MM.1S (cell line): ENCODE measurements at regions not wholly inside any gene's neighbourhood (a gene's known extent, or its start where the extent isn't known, plus 50 kb on each side); places are given as distances from the start of the nearest gene placed in this dataset.

ENCODE experiments used
- DNase-seq: peaks from one replicate; pipeline ENCODE4 v3.0.0-alpha.2; 2015
- H2AFZ ChIP-seq: fragments of 300-600 bp; sonication (generic); 2 replicates; pipeline ENCODE4 v1.6.0; 2016; ENCODE audit warnings: antibody characterized with exemption, low read length
- H3F3A ChIP-seq: fragments of 300-600 bp; sonication (generic); 2 replicates; pipeline ENCODE4 v1.6.1; 2016; ENCODE audit warnings: mild to moderate bottlenecking, antibody characterized with exemption, low read length, moderate library complexity, mixed read lengths; ENCODE audit not compliant: insufficient read depth
- H3K27ac ChIP-seq: fragments of 300-600 bp; sonication (generic); 2 replicates; pipeline ENCODE4 v1.5.1; 2016; ENCODE audit warnings: mild to moderate bottlenecking, low read length
- H3K27me3 ChIP-seq: fragments of 300-600 bp; sonication (generic); replicated peaks from 2 replicates; pipeline ENCODE4 v1.6.0; 2016; ENCODE audit warnings: low read length; ENCODE audit not compliant: insufficient read depth
- H3K36me3 ChIP-seq: fragments of 300-600 bp; sonication (generic); replicated peaks from 2 replicates; pipeline ENCODE4 v1.6.1; 2016; ENCODE audit warnings: mild to moderate bottlenecking, low read length, mixed read lengths; ENCODE audit not compliant: insufficient read depth
- H3K4me1 ChIP-seq: fragments of 300-600 bp; sonication (generic); 2 replicates; pipeline ENCODE4 v1.6.1; 2016; ENCODE audit warnings: low read length, mixed read lengths
- H3K4me2 ChIP-seq: fragments of 300-600 bp; sonication (generic); 2 replicates; pipeline ENCODE4 v1.6.0; 2016; ENCODE audit warnings: low read depth, low read length
- H3K4me3 ChIP-seq: fragments of 300-600 bp; sonication (generic); 2 replicates; pipeline ENCODE4 v1.5.1; 2016; ENCODE audit warnings: low read length, mixed read lengths
- H3K79me2 ChIP-seq: fragments of 300-600 bp; sonication (generic); 2 replicates; pipeline ENCODE4 v1.6.1; 2016; ENCODE audit warnings: mixed run types, low read length, mixed read lengths
- H3K9ac ChIP-seq: fragments of 300-600 bp; sonication (generic); 2 replicates; pipeline ENCODE4 v1.6.1; 2016; ENCODE audit warnings: low read length, mixed read lengths
- H3K9me2 ChIP-seq: fragments of 300-600 bp; sonication (generic); replicated peaks from 2 replicates; pipeline ENCODE4 v1.6.1; 2016; ENCODE audit warnings: mild to moderate bottlenecking, low read length, mixed read lengths; ENCODE audit not compliant: insufficient read depth
- H3K9me3 ChIP-seq: fragments of 300-600 bp; sonication (generic); replicated peaks from 2 replicates; pipeline ENCODE4 v1.6.1; 2016; ENCODE audit warnings: mild to moderate bottlenecking, low read length, mixed read lengths; ENCODE audit not compliant: insufficient read depth
- H4K20me1 ChIP-seq: fragments of 300-600 bp; sonication (generic); 2 replicates; pipeline ENCODE4 v1.6.1; 2016; ENCODE audit warnings: mild to moderate bottlenecking, low read length, moderate library complexity, mixed read lengths; ENCODE audit not compliant: insufficient read depth
- CTCF ChIP-seq: fragments of 300-600 bp; sonication (generic); IDR thresholded peaks from 2 replicates; pipeline ENCODE4 v1.5.1; 2016; ENCODE audit warnings: antibody characterized with exemption, low read length, mixed read lengths
- EZH2 ChIP-seq: fragments of 300-600 bp; sonication (generic); optimal IDR thresholded peaks from 2 replicates; pipeline ENCODE3; 2017; ENCODE audit warnings: low read depth, mild to moderate bottlenecking, antibody characterized with exemption, low read length, mixed read lengths
- EZH2phosphoT487 ChIP-seq: fragments of 300-600 bp; sonication (generic); IDR thresholded peaks from 2 replicates; pipeline ENCODE4 v1.6.1; 2018; ENCODE audit warnings: antibody characterized with exemption, low read length

- Histone ChIP-seq H3K4me1 (no peaks in the 10 kb centered on the region), H3K27me3 (no peaks in the 10 kb centered on the region), H3K4me2 (no peak overlapping the region), H3K4me3 (no peak overlapping the region), H2AFZ (no peak overlapping the region), H3K36me3 (no peaks in the 10 kb centered on the region), H4K20me1 (no peaks in the 10 kb centered on the region), H3K9me2 (no peaks in the 10 kb centered on the region), H3K79me2 (no peaks in the 10 kb centered on the region), H3K9ac (no peak overlapping the region), H3K9me3 (no peaks in the 10 kb centered on the region), H3F3A (no peaks in the 10 kb centered on the region), H3K27ac (no peak overlapping the region)
- DNase-seq, result no peak
- TF ChIP-seq EZH2 (no peak), CTCF (no peak), EZH2phosphoT487 (no peak)
These were observed 51.4 kb upstream of the LGSN start for GRCh38 chr6:63371104-63371715.

DNA sequence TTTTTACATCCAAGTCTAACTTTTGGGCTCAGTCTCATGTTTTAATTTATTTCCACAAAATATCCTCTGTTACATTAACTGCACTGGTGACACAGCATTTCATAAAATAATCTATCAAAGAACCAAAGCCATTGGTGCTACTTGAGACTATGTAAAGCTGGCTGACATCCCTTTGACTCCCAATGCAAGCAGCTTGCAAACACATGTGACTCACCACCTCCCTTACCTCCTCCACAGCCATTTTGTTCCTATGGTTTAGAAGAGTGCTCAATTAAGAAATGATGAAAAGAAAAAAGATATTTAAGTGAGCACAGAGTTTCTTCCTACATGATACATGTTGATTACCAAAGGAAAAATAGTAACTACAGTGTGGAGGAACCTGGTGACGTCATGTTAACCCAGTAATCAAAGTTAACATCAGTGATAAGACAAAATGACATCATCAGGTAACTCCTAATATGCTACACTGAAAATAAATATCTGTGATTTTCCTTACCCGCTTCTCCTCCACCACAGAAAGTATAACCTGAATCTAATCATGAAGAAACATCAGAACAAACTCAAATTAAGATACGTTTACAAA, 53.3 kb upstream of the LGSN start:
- DNase-seq, result no peak

DNA sequence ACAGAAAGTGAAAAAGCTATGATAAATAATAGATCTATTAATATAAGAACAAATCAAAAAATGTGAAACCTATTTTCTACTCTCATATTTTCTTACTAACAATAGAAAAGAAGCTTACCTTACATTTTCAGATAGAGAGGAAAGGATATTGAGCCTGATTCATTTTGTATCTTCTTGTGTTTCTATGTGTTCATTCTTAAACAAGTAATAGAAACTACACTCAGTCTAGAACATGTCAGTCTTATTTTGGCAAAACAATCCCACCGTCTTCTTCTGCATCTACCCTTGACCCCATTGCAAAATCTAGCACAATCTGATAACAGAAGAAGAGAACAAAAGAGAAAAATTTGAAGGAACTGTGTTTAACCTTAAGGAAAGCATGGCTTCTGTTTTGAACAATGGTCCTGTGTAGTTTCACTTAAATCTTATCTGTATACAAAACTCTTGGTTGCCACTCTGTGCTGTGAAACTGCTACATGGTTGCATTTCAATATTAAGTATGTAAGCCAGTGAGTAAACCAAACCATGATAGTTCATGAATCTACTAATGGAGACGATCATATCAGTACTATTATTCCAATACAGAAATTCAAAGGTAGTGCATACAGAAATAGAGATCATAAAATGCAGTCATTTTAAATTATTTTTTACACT, 69.5 kb upstream of the LGSN start:
- no peaks in the 10 kb centered on the region for H3K9me2 ChIP-seq
- no peaks in the 10 kb centered on the region for H3K36me3 ChIP-seq
- H2AFZ ChIP-seq, result no peak overlapping the region
- H3K4me3 ChIP-seq, result no peak overlapping the region
- H4K20me1 ChIP-seq, result no peaks in the 10 kb centered on the region
- no peaks in the 10 kb centered on the region for H3F3A ChIP-seq
- no peaks in the 10 kb centered on the region for H3K27me3 ChIP-seq
- H3K4me1 ChIP-seq, result no peaks in the 10 kb centered on the region
- no peak for DNase-seq
- H3K27ac ChIP-seq, result no peak overlapping the region
- no peak for TF ChIP-seq EZH2phosphoT487
- no peak for TF ChIP-seq EZH2
- no peak for TF ChIP-seq CTCF
- H3K4me2 ChIP-seq, result no peak overlapping the region
- H3K79me2 ChIP-seq, result no peaks in the 10 kb centered on the region
- no peak overlapping the region for H3K9ac ChIP-seq
- H3K9me3 ChIP-seq, result no peaks in the 10 kb centered on the region

More for the DNA sequence above, 53.3 kb upstream of the LGSN start:
- H3K4me1 ChIP-seq, result no peaks in the 10 kb centered on the region
- H3K9ac ChIP-seq, result no peak overlapping the region
- no peak overlapping the region for H3K27ac ChIP-seq
- TF ChIP-seq EZH2phosphoT487, result no peak
- TF ChIP-seq EZH2, result no peak
- no peak for TF ChIP-seq CTCF
- no peaks in the 10 kb centered on the region for H3K36me3 ChIP-seq
- no peaks in the 10 kb centered on the region for H3K27me3 ChIP-seq
- H3K9me3 ChIP-seq, result no peaks in the 10 kb centered on the region
- no peak overlapping the region for H3K4me3 ChIP-seq
- H4K20me1 ChIP-seq, result no peaks in the 10 kb centered on the region
- H3F3A ChIP-seq, result no peaks in the 10 kb centered on the region
- H3K9me2 ChIP-seq, result no peaks in the 10 kb centered on the region
- no peaks in the 10 kb centered on the region for H3K79me2 ChIP-seq
- no peak overlapping the region for H3K4me2 ChIP-seq
- H2AFZ ChIP-seq, result no peak overlapping the region
